SK-N-SH (cell line): ENCODE measurements at regions not wholly inside any gene's neighbourhood (a gene's known extent, or its start where the extent isn't known, plus 50 kb on each side); places are given as distances from the start of the nearest gene placed in this dataset.

Experiments used
- CTCF ChIA-PET: fragments of 300-600, 350-600 bp; formaldehyde crosslinking; extraction: SDS; loops from one replicate; lab custom pipeline; 2021; lab: Yijun Ruan, JAX
- POLR2A ChIA-PET: fragments of 350-600 bp; sonication (Branson Sonifier 250); formaldehyde crosslinking; extraction: SDS; loops from one replicate; lab custom pipeline; 2020; ENCODE audit warnings: antibody characterized with exemption, inconsistent platforms; lab: Yijun Ruan, JAX
- DNase-seq: peaks from one replicate; pipeline ENCODE4 v3.0.0; 2012
- H2AFZ ChIP-seq: fragments of 200-600 bp; sonication (generic); 2 replicates; pipeline ENCODE4 v1.8.1; 2016; ENCODE audit warnings: antibody characterized with exemption, mild to moderate bottlenecking, low read depth
- H3F3A ChIP-seq: fragments of 200-600 bp; sonication (generic); replicated peaks from 2 replicates; pipeline ENCODE3; 2016; ENCODE audit warnings: antibody characterized with exemption, mild to moderate bottlenecking; ENCODE audit not compliant: insufficient read depth
- H3K27ac ChIP-seq, 2 experiments: fragments of 200-500 bp in 1 of 2; fragments of 200-600 bp in 1 of 2; sonication (Bioruptor generic) in 1 of 2; sonication (generic), shearing (Covaris generic) in 1 of 2; 2 replicates each; pipeline versions ENCODE4 v1.5.1 to v1.6.1; 2014 to 2016; ENCODE audit warnings: low read depth in 2 of 2, inconsistent platforms in 1 of 2, low read length in 1 of 2, mild to moderate bottlenecking in 1 of 2, mixed read lengths in 1 of 2
- H3K27me3 ChIP-seq: fragments of 200-600 bp; sonication (generic), shearing (Covaris generic); 2 replicates; pipeline ENCODE4 v1.6.1; 2016; ENCODE audit warnings: mixed run types; ENCODE audit not compliant: insufficient read depth
- H3K36me3 ChIP-seq, 2 experiments: fragments of 200-500 bp in 1 of 2; fragments of 200-600 bp in 1 of 2; sonication (Bioruptor generic) in 1 of 2; sonication (generic) in 1 of 2; replicated peaks in 1 of 2; 2 replicates each; pipeline versions ENCODE3 to v1.5.1; 2014 to 2016; ENCODE audit warnings: low read length in 1 of 2, mild to moderate bottlenecking in 1 of 2; ENCODE audit not compliant: insufficient read depth in 2 of 2, control insufficient read depth in 1 of 2
- H3K4me1 ChIP-seq, 2 experiments: fragments of 200-500 bp in 1 of 2; fragments of 200-600 bp in 1 of 2; sonication (Bioruptor generic) in 1 of 2; sonication (generic), shearing (Covaris generic) in 1 of 2; 2 replicates each; pipeline versions ENCODE4 v1.5.1 to v1.6.1; 2014 to 2016; ENCODE audit warnings: low read depth in 1 of 2, low read length in 1 of 2, mixed run types in 1 of 2; ENCODE audit not compliant: insufficient read depth in 2 of 2, control insufficient read depth in 1 of 2
- H3K4me2 ChIP-seq: fragments of 200-600 bp; sonication (generic), shearing (Covaris generic); 2 replicates; pipeline ENCODE4 v1.6.1; 2017; ENCODE audit warnings: mixed run types
- H3K4me3 ChIP-seq, 2 experiments: fragments of 200-500 bp in 1 of 2; fragments of 200-600 bp in 1 of 2; sonication (Bioruptor generic) in 1 of 2; sonication (generic), shearing (Covaris generic) in 1 of 2; 2 replicates each; pipeline versions ENCODE4 v1.5.1 to v1.8.1; 2014 to 2016; ENCODE audit warnings: low read depth in 2 of 2, inconsistent platforms in 1 of 2, low read length in 1 of 2, mild to moderate bottlenecking in 1 of 2, mixed read lengths in 1 of 2, moderate library complexity in 1 of 2
- H3K79me2 ChIP-seq: fragments of 200-600 bp; sonication (generic); 2 replicates; pipeline ENCODE4 v1.8.1; 2017; ENCODE audit warnings: mild to moderate bottlenecking; ENCODE audit not compliant: insufficient read depth
- H3K9ac ChIP-seq: fragments of 200-600 bp; sonication (generic); 2 replicates; pipeline ENCODE4 v1.6.1; 2017; ENCODE audit warnings: mixed run types
- H3K9me2 ChIP-seq: fragments of 200-600 bp; sonication (generic); 2 replicates; pipeline ENCODE4 v1.6.1; 2017; ENCODE audit warnings: mixed run types
- H3K9me3 ChIP-seq: fragments of 200-600 bp; sonication (generic); 2 replicates; pipeline ENCODE4 v1.6.1; 2017; ENCODE audit warnings: mixed run types, mild to moderate bottlenecking, moderate library complexity
- H4K20me1 ChIP-seq: fragments of 200-600 bp; sonication (generic); 2 replicates; pipeline ENCODE4 v1.6.1; 2017; ENCODE audit warnings: mild to moderate bottlenecking, mixed run types; ENCODE audit not compliant: insufficient read depth
- CHD2 ChIP-seq: fragments of 150-350 bp; IDR thresholded peaks from 2 replicates; pipeline ENCODE4 v1.6.1; 2018; ENCODE audit warnings: low read length; ENCODE audit not compliant: partially characterized antibody
- ELF1 ChIP-seq: IDR thresholded peaks from 2 replicates; pipeline ENCODE4 v1.4.0; 2012
- EP300 ChIP-seq, 2 experiments: IDR thresholded peaks; 2 replicates each; pipeline versions ENCODE4 v1.4.0 to v1.6.1; 2012; ENCODE audit warnings: borderline replicate concordance in 1 of 2, low read depth in 1 of 2, low read length in 1 of 2
- FOSL2 ChIP-seq: IDR thresholded peaks from 2 replicates; pipeline ENCODE4 v1.4.0; 2012; ENCODE audit warnings: low read depth, mild to moderate bottlenecking, moderate library complexity, borderline replicate concordance
- FOXM1 ChIP-seq: IDR thresholded peaks from 2 replicates; pipeline ENCODE4 v1.4.0; 2012; ENCODE audit warnings: low read depth, mild to moderate bottlenecking
- JUND ChIP-seq: IDR thresholded peaks from 2 replicates; pipeline ENCODE4 v1.4.0; 2012
- MXI1 ChIP-seq: IDR thresholded peaks from 2 replicates; pipeline ENCODE4 v1.6.1; 2012; ENCODE audit warnings: mild to moderate bottlenecking, low read depth, low read length, improper control_type of control experiment
- NFIC ChIP-seq: IDR thresholded peaks from 2 replicates; pipeline ENCODE4 v1.4.0; 2012; ENCODE audit warnings: borderline replicate concordance
- NRF1 ChIP-seq: IDR thresholded peaks from 2 replicates; pipeline ENCODE4 v1.6.1; 2012; ENCODE audit warnings: low read depth, mild to moderate bottlenecking, low read length
- POLR2AphosphoS5 ChIP-seq: IDR thresholded peaks from 2 replicates; pipeline ENCODE4 v1.6.1; 2012; ENCODE audit warnings: low read depth, low read length
- RAD21 ChIP-seq: IDR thresholded peaks from 2 replicates; pipeline ENCODE4 v1.6.1; 2012; ENCODE audit warnings: mild to moderate bottlenecking, low read length
- RCOR1 ChIP-seq: fragments of 150-350 bp; IDR thresholded peaks from 2 replicates; pipeline ENCODE4 v1.6.1; 2017; ENCODE audit warnings: antibody characterized with exemption, low read length
- RFX5 ChIP-seq: IDR thresholded peaks from 2 replicates; pipeline ENCODE4 v1.6.1; 2012; ENCODE audit warnings: mild to moderate bottlenecking, improper control_type of control experiment, low read length
- SIN3A ChIP-seq: IDR thresholded peaks from 2 replicates; pipeline ENCODE4 v1.6.1; 2012; ENCODE audit warnings: low read depth, mild to moderate bottlenecking, low read length, moderate library complexity, borderline replicate concordance
- YY1 ChIP-seq: IDR thresholded peaks from 2 replicates; pipeline ENCODE4 v1.4.0; 2012; ENCODE audit warnings: low read depth, mild to moderate bottlenecking
- WGBS: methylation state at CpG from one replicate; pipeline ENCODE4 v1.1.6; 2017; ENCODE audit warnings: low lambda C conversion rate; 5-methylcytosine and 5-hydroxymethylcytosine counted together
- TF ChIP-seq, protein P1 (sequence below): IDR thresholded peaks from 2 replicates; pipeline ENCODE4 v1.4.0; 2012; ENCODE audit warnings: low read depth, borderline replicate concordance
- TF ChIP-seq, protein P2 (sequence below): fragments of 150-350 bp; IDR thresholded peaks from 2 replicates; pipeline ENCODE4 v1.6.1; 2016; ENCODE audit warnings: mild to moderate bottlenecking, low read depth, low read length
- TF ChIP-seq, protein P3 (sequence below): IDR thresholded peaks from 2 replicates; pipeline ENCODE4 v1.4.0; 2012; ENCODE audit warnings: low read depth

DNA sequence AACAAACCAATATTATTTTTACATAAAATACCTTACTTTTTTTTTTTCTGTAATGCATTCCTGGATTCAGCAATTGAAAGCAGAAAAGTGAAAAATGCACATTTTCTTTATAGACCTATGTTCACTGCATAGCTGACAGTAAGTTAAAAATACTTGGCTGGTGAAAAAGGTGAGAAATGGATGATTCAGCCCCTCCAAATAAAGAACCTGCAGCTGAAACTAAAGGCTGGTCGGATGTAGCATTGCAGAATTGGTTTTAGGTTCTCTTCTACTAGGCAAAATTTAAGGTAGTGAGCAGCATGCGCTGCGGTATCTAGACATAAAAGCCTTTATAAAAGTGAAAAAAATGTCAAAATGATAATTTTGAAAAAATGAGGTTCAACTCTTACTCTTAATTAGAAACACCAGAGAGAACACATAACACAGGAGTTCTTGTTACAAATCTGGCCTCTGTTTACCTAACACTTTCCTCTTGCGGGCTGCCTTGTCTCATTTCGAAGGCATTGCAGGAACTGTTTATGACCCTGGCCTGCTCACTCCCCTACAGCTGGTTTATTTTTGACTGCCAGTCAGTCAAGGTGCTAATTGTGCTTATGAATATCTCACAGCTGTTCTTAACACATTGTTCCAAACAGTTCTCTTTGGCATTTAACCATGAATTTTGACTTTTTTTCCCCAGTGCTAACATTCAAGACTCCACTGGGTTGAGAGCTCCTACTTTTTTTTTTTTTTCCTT is 455.4 kb upstream of the TBL1XR1 start:
- Histone ChIP-seq H3K79me2 (no peaks in the 10 kb centered on the region), H3K27ac (no peak overlapping the region; a peak in 1 of 4 replicates), H4K20me1 (no peaks in the 10 kb centered on the region), H3K36me3 (no peaks in the 10 kb centered on the region), H3F3A (no peaks in the 10 kb centered on the region), H3K27me3 (no peaks in the 10 kb centered on the region), H2AFZ (no peak overlapping the region), H3K4me3 (no peak overlapping the region), H3K4me1 (peaks cover 0 to 6% of the 10 kb centered on the region in 2 experiments; a peak in 2 of 4 replicates)
- no peak for DNase-seq
- POLR2A ChIA-PET = no interaction called here
- no peak for TF ChIP-seq JUND
- TF ChIP-seq, protein P1, sequence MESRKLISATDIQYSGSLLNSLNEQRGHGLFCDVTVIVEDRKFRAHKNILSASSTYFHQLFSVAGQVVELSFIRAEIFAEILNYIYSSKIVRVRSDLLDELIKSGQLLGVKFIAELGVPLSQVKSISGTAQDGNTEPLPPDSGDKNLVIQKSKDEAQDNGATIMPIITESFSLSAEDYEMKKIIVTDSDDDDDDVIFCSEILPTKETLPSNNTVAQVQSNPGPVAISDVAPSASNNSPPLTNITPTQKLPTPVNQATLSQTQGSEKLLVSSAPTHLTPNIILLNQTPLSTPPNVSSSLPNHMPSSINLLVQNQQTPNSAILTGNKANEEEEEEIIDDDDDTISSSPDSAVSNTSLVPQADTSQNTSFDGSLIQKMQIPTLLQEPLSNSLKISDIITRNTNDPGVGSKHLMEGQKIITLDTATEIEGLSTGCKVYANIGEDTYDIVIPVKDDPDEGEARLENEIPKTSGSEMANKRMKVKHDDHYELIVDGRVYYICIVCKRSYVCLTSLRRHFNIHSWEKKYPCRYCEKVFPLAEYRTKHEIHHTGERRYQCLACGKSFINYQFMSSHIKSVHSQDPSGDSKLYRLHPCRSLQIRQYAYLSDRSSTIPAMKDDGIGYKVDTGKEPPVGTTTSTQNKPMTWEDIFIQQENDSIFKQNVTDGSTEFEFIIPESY = no peak
- TF ChIP-seq, protein P2, sequence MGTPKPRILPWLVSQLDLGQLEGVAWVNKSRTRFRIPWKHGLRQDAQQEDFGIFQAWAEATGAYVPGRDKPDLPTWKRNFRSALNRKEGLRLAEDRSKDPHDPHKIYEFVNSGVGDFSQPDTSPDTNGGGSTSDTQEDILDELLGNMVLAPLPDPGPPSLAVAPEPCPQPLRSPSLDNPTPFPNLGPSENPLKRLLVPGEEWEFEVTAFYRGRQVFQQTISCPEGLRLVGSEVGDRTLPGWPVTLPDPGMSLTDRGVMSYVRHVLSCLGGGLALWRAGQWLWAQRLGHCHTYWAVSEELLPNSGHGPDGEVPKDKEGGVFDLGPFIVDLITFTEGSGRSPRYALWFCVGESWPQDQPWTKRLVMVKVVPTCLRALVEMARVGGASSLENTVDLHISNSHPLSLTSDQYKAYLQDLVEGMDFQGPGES = no peak
- TF ChIP-seq YY1 = no peak
- TF ChIP-seq NFIC = no peak
- no peak for TF ChIP-seq NRF1
- no peak for TF ChIP-seq CHD2
- TF ChIP-seq SIN3A = no peak
- TF ChIP-seq POLR2AphosphoS5 = no peak
- no peak for TF ChIP-seq RFX5
- no peak for TF ChIP-seq EP300 (IDR thresholded peaks at IDR 0.05; ENCODE audit: borderline replicate concordance in 1 of 2, low read depth in 1 of 2, low read length in 1 of 2)
- TF ChIP-seq MXI1 = no peak
- TF ChIP-seq RAD21 = no peak
- TF ChIP-seq, protein P3, sequence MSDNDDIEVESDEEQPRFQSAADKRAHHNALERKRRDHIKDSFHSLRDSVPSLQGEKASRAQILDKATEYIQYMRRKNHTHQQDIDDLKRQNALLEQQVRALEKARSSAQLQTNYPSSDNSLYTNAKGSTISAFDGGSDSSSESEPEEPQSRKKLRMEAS = no peak
- TF ChIP-seq ELF1 = no peak
- TF ChIP-seq FOSL2 = no peak
- no peak for TF ChIP-seq FOXM1
- TF ChIP-seq RCOR1 = no peak
- TF ChIP-seq, all 33 proteins: peak for 0
- WGBS = 91% methylated on average over 5 of the region's 5 CpGs
- no peaks in the 10 kb centered on the region for H3K9me2 ChIP-seq
- H3K4me2 ChIP-seq = no peak overlapping the region
- CTCF ChIA-PET = interaction anchor here (0.7 kb wide), 1 partner anchor 11 kb away, joined by 3 read pairs; no protein-coding TSS in a partner anchor
- no peak overlapping the region for H3K9ac ChIP-seq
- no peaks in the 10 kb centered on the region for H3K9me3 ChIP-seq
